ENCODE measurements at regions not wholly inside any gene's neighbourhood (a gene's known extent, or its start where the extent isn't known, plus 50 kb on each side); places are given as distances from the start of the nearest gene placed in this dataset.

DNA sequence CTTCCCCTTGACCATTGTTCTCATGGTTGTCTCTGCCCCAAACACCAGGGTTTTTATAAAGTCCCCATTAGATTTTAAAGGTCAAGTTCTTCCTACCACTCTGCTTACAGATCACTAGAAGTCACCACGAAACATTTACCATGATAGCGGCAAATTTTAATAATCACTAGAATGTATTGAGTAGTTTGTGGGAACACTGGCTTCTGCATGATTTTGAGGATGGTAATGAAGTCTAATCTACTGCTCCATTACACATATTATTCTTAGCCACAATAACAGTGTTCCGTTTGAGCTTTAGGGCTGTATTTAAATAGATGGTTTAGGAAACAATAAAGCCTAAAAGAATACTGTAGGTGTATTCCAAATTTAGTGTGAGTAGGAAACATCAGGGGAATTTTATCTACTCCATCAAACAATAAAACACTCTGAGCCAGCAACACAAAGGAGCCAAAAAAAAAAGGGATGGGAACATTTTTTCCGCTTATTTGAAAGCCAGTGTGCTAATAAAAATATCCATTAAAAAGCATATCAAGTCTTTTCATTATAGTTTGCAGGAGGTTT, 49.7 kb downstream of the KLF12 start:
- Mint-ChIP-seq H3K4me3 (no peak overlapping the region), H3K27ac (no peak overlapping the region), H3K4me1 (no peaks in the 10 kb centered on the region), H3K36me3 (no peaks in the 10 kb centered on the region), H3K9me3 (peaks cover 0 to 7% (median 1%) of the 10 kb centered on the region in 7 donors), H3K27me3 (ENCODE audit: low read depth in 3 of 3) (no peaks in the 10 kb centered on the region)
- WGBS (ENCODE audit: insufficient coverage): no CpG with 5 or more reads among the region's 4 CpGs
- TF ChIP-seq, protein P1, sequence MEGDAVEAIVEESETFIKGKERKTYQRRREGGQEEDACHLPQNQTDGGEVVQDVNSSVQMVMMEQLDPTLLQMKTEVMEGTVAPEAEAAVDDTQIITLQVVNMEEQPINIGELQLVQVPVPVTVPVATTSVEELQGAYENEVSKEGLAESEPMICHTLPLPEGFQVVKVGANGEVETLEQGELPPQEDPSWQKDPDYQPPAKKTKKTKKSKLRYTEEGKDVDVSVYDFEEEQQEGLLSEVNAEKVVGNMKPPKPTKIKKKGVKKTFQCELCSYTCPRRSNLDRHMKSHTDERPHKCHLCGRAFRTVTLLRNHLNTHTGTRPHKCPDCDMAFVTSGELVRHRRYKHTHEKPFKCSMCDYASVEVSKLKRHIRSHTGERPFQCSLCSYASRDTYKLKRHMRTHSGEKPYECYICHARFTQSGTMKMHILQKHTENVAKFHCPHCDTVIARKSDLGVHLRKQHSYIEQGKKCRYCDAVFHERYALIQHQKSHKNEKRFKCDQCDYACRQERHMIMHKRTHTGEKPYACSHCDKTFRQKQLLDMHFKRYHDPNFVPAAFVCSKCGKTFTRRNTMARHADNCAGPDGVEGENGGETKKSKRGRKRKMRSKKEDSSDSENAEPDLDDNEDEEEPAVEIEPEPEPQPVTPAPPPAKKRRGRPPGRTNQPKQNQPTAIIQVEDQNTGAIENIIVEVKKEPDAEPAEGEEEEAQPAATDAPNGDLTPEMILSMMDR (IDR thresholded peaks at IDR 0.05): no peak
- Histone ChIP-seq H3K4me1 (ENCODE audit: control insufficient read depth in 1 of 2, insufficient read depth in 2 of 2, low read length in 2 of 2) (no peaks in the 10 kb centered on the region), H3K27me3 (ENCODE audit: control insufficient read depth in 2 of 2, insufficient read depth in 2 of 2, low read length in 2 of 2) (no peaks in the 10 kb centered on the region), H3K4me3 (replicated peaks in 1 of 3; ENCODE audit: low read depth in 2 of 3, low read length in 3 of 3) (no peak overlapping the region), H3K9ac (ENCODE audit: insufficient read depth, low read length, poor library complexity, severe bottlenecking) (no peak overlapping the region), H3K27ac (ENCODE audit: low read depth in 1 of 2, low read length in 2 of 2) (no peak overlapping the region), H3K9me3 (replicated peaks in 1 of 2; ENCODE audit: control insufficient read depth in 1 of 2, insufficient read depth in 1 of 2, low read length in 2 of 2) (no peaks in the 10 kb centered on the region), H3K36me3 (replicated peaks in 1 of 2; ENCODE audit: control insufficient read depth in 1 of 2, insufficient read depth in 2 of 2, low read length in 2 of 2) (no peaks in the 10 kb centered on the region), H2AFZ (ENCODE audit: insufficient read depth, low read depth, low read length, poor library complexity, severe bottlenecking) (no peak overlapping the region), H4K20me1 (ENCODE audit: insufficient read depth, low read length) (no peaks in the 10 kb centered on the region), H3K79me2 (ENCODE audit: insufficient read depth, low read length) (no peaks in the 10 kb centered on the region), H3K4me2 (replicated peaks; ENCODE audit: extremely low read depth, low read length, poor library complexity, severe bottlenecking) (no peak overlapping the region)
- intact Hi-C loops (cut with micrococcal nuclease): no loop called here
- DNase-seq: no peak

- no peaks in the 10 kb centered on the region for H3K79me2 ChIP-seq (ENCODE audit: insufficient read depth, low read length)
- DNase-seq: no peak
- intact Hi-C loops (cut with micrococcal nuclease): no loop called here
- H3K27ac ChIP-seq (ENCODE audit: low read depth in 1 of 2, low read length in 2 of 2): no peak overlapping the region
- Mint-ChIP-seq H3K9me3 (peaks cover 0 to 3% (median 0%) of the 10 kb centered on the region in 7 donors), H3K4me3 (no peak overlapping the region), H3K27me3 (ENCODE audit: low read depth in 3 of 3) (no peaks in the 10 kb centered on the region), H3K4me1 (no peaks in the 10 kb centered on the region), H3K27ac (peak overlapping the region in 1 of 7 donors; percentile 5), H3K36me3 (no peaks in the 10 kb centered on the region)
- no peaks in the 10 kb centered on the region for H3K4me1 ChIP-seq (ENCODE audit: control insufficient read depth in 1 of 2, insufficient read depth in 2 of 2, low read length in 2 of 2)
- no peaks in the 10 kb centered on the region for H3K27me3 ChIP-seq (ENCODE audit: control insufficient read depth in 2 of 2, insufficient read depth in 2 of 2, low read length in 2 of 2)
- no peak overlapping the region for H3K4me2 ChIP-seq (replicated peaks; ENCODE audit: extremely low read depth, low read length, poor library complexity, severe bottlenecking)
- no peak overlapping the region for H3K4me3 ChIP-seq (replicated peaks in 1 of 3; ENCODE audit: low read depth in 2 of 3, low read length in 3 of 3)
- TF ChIP-seq, protein P1 (IDR thresholded peaks at IDR 0.05): no peak
- no peaks in the 10 kb centered on the region for H4K20me1 ChIP-seq (ENCODE audit: insufficient read depth, low read length)
- no peak overlapping the region for H2AFZ ChIP-seq (ENCODE audit: insufficient read depth, low read depth, low read length, poor library complexity, severe bottlenecking)
- WGBS (ENCODE audit: insufficient coverage): no CpG with 5 or more reads among the region's 3 CpGs
- no peak overlapping the region for H3K9ac ChIP-seq (ENCODE audit: insufficient read depth, low read length, poor library complexity, severe bottlenecking)
- no peaks in the 10 kb centered on the region for H3K36me3 ChIP-seq (replicated peaks in 1 of 2; ENCODE audit: control insufficient read depth in 1 of 2, insufficient read depth in 2 of 2, low read length in 2 of 2)
- H3K9me3 ChIP-seq (replicated peaks in 1 of 2; ENCODE audit: control insufficient read depth in 1 of 2, insufficient read depth in 1 of 2, low read length in 2 of 2): no peaks in the 10 kb centered on the region
Measured at GRCh38 chr13:74082741-74083160, 51.5 kb downstream of the KLF12 start.

All from CD14-positive monocyte (primary cell).